HepG2 (cell line): ENCODE measurements at regions not wholly inside any gene's neighbourhood (a gene's known extent, or its start where the extent isn't known, plus 50 kb on each side); places are given as distances from the start of the nearest gene placed in this dataset.

Experiments used
- ATF2 ChIP-seq: sonication (generic); formaldehyde crosslinking; IDR thresholded peaks from 2 replicates; pipeline ENCODE4 v1.4.0; 2020; ENCODE audit warnings: missing genetic modification reagents
- CTCF ChIP-seq: sonication (generic); formaldehyde crosslinking; IDR thresholded peaks from 2 replicates; pipeline ENCODE4 v1.5.0; 2020; ENCODE audit warnings: mild to moderate bottlenecking, missing genetic modification reagents, moderate library complexity
- GZF1 ChIP-seq: sonication (generic); formaldehyde crosslinking; IDR thresholded peaks from 2 replicates; pipeline ENCODE4 v1.5.1; 2020; ENCODE audit warnings: mild to moderate bottlenecking, missing genetic modification reagents
- HNF4A ChIP-seq: sonication (generic); formaldehyde crosslinking; IDR thresholded peaks from 2 replicates; pipeline ENCODE4 v1.4.0; 2020; ENCODE audit warnings: missing genetic modification reagents
- HOXA9 ChIP-seq: sonication (generic); formaldehyde crosslinking; IDR thresholded peaks from 2 replicates; pipeline ENCODE4 v1.8.1; 2022; ENCODE audit warnings: missing genetic modification reagents, mild to moderate bottlenecking, moderate library complexity, borderline replicate concordance
- NBN ChIP-seq: fragments of 450-650 bp; conservative IDR thresholded peaks from 2 replicates; pipeline ENCODE4 v1.6.1; 2017
- RBM39 ChIP-seq: fragments of 200-400 bp; formaldehyde crosslinking; IDR thresholded peaks from one replicate; pipeline ENCODE4 v1.6.1; 2018; ENCODE audit warnings: antibody characterized with exemption, mild to moderate bottlenecking, low read depth, low read length; ENCODE audit not compliant: poor library complexity, severe bottlenecking
- TBP ChIP-seq: sonication (generic); formaldehyde crosslinking; IDR thresholded peaks from 2 replicates; pipeline ENCODE4 v1.5.0; 2020; ENCODE audit warnings: missing genetic modification reagents
- TP53 ChIP-seq: sonication (generic); formaldehyde crosslinking; conservative IDR thresholded peaks from 2 replicates; pipeline ENCODE4 v1.4.0; 2020; ENCODE audit warnings: missing genetic modification reagents
- ZBTB49 ChIP-seq: sonication (generic); formaldehyde crosslinking; IDR thresholded peaks from 2 replicates; pipeline ENCODE4 v1.4.0; 2020; ENCODE audit warnings: missing genetic modification reagents, borderline replicate concordance
- ZBTB7A ChIP-seq: sonication (generic); formaldehyde crosslinking; IDR thresholded peaks from 2 replicates; pipeline ENCODE4 v1.8.0; 2022; ENCODE audit warnings: mild to moderate bottlenecking, missing genetic modification reagents

- TF ChIP-seq GZF1 (CRISPR knock-in tag) (no peak), ZBTB7A (CRISPR knock-in tag) (no peak), CTCF (CRISPR knock-in tag) (no peak), RBM39 (no peak), NBN (no peak), HOXA9 (CRISPR knock-in tag) (no peak), ATF2 (no peak), TBP (CRISPR knock-in tag) (no peak), HNF4A (CRISPR knock-in tag) (no peak), ZBTB49 (CRISPR knock-in tag) (no peak), TP53 (no peak)
These were observed 124.9 kb downstream of the CYP26A1 start for GRCh38 chr10:93198401-93199131.
